Keratinocyte (primary cell): ENCODE measurements at regions not wholly inside any gene's neighbourhood (a gene's known extent, or its start where the extent isn't known, plus 50 kb on each side); places are given as distances from the start of the nearest gene placed in this dataset.

ENCODE experiments used
- CTCF ChIP-seq, 3 experiments: IDR thresholded peaks in 1 of 3; conservative IDR thresholded peaks in 1 of 3; optimal IDR thresholded peaks in 1 of 3; 2 replicates in 2 of 3; 3 replicates in 1 of 3; pipeline versions ENCODE3 to v1.5.1; 2011; ENCODE audit warnings: low read length in 3 of 3, mild to moderate bottlenecking in 3 of 3, moderate library complexity in 2 of 3, control low read depth in 1 of 3, inconsistent platforms in 1 of 3; ENCODE audit not compliant: insufficient read depth in 2 of 3; ENCODE audit errors: extremely low read depth in 1 of 3
- EZH2 ChIP-seq: IDR thresholded peaks from one replicate; pipeline ENCODE4 v1.6.1; 2012; ENCODE audit warnings: inconsistent platforms, mild to moderate bottlenecking, low read length, moderate library complexity

GRCh38 chr6:115691433-115691832 is 369.3 kb downstream of the FRK start:
- TF ChIP-seq CTCF (optimal IDR thresholded peaks at IDR 0.05 in 1 of 3, IDR thresholded peaks at IDR 0.05 in 1 of 3, conservative IDR thresholded peaks at IDR 0.05 in 1 of 3; ENCODE audit: extremely low read depth in 1 of 3, insufficient read depth in 2 of 3, low read length in 3 of 3) (no peak), EZH2 (no peak)
